WTC11 (cell line): ENCODE measurements at regions not wholly inside any gene's neighbourhood (a gene's known extent, or its start where the extent isn't known, plus 50 kb on each side); places are given as distances from the start of the nearest gene placed in this dataset.

Experiments used
- NR2C2 ChIP-seq: sonication (generic); formaldehyde crosslinking; IDR thresholded peaks from 2 replicates; pipeline ENCODE4 v1.8.0; 2022; ENCODE audit warnings: mild to moderate bottlenecking, missing genetic modification reagents
- TEAD1 ChIP-seq: sonication (generic); formaldehyde crosslinking; IDR thresholded peaks from 2 replicates; pipeline ENCODE4 v1.8.0; 2022; ENCODE audit warnings: mild to moderate bottlenecking, missing genetic modification reagents
- USF1 ChIP-seq: sonication (generic); formaldehyde crosslinking; IDR thresholded peaks from 2 replicates; pipeline ENCODE4 v1.8.0; 2022; ENCODE audit warnings: mild to moderate bottlenecking, missing genetic modification reagents
- TF ChIP-seq, protein P1 (sequence below): fragments of 200-600 bp; IDR thresholded peaks from 2 replicates; pipeline ENCODE4 v1.8.0; 2022; ENCODE audit warnings: antibody characterized with exemption

- TF ChIP-seq, protein P1, sequence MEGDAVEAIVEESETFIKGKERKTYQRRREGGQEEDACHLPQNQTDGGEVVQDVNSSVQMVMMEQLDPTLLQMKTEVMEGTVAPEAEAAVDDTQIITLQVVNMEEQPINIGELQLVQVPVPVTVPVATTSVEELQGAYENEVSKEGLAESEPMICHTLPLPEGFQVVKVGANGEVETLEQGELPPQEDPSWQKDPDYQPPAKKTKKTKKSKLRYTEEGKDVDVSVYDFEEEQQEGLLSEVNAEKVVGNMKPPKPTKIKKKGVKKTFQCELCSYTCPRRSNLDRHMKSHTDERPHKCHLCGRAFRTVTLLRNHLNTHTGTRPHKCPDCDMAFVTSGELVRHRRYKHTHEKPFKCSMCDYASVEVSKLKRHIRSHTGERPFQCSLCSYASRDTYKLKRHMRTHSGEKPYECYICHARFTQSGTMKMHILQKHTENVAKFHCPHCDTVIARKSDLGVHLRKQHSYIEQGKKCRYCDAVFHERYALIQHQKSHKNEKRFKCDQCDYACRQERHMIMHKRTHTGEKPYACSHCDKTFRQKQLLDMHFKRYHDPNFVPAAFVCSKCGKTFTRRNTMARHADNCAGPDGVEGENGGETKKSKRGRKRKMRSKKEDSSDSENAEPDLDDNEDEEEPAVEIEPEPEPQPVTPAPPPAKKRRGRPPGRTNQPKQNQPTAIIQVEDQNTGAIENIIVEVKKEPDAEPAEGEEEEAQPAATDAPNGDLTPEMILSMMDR, result no peak
- TF ChIP-seq TEAD1, result no peak
- TF ChIP-seq USF1 (CRISPR knock-in tag), result no peak
- no peak for TF ChIP-seq NR2C2 (CRISPR knock-in tag)
Measured at GRCh38 chr3:147615035-147615434, 205.9 kb downstream of the ZIC1 start.
